Midbrain (tissue), 1 donor: ENCODE measurements at regions not wholly inside any gene's neighbourhood (a gene's known extent, or its start where the extent isn't known, plus 50 kb on each side); places are given as distances from the start of the nearest gene placed in this dataset.

Source experiments
- DNase-seq: peaks from one replicate; lab custom pipeline; 2025; lab: John Stamatoyannopoulos, UW

DNA sequence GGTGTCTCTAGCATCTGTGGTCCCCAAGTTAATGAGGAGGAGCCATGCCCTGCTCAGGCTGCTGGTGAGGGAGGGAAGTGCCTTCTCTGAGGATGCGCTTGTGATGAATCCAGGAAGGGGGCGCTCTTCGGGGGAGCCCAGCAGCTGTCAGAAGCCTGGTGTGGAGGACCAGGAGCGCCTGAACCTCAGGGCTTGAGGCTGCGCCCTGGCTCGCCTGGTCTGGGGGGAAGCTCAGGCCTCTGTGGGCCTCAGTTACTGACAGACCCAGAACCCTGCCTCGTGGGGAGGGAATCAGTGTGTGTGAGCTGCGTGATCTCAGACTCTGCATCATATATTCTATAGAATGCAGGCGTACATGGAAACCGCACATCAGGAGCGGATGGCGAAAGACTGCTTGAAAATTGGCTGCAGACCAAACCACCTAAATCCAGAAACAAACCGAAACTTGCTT is 126.1 kb downstream of the SEC14L1 start:
- DNase-seq, result no peak

- no peak for DNase-seq
Observed at GRCh38 chr17:77269696-77270681, 129.2 kb downstream of the SEC14L1 start.

- no peak for DNase-seq
Observed at GRCh38 chr17:77271411-77271810, 130.6 kb downstream of the SEC14L1 start.

DNA sequence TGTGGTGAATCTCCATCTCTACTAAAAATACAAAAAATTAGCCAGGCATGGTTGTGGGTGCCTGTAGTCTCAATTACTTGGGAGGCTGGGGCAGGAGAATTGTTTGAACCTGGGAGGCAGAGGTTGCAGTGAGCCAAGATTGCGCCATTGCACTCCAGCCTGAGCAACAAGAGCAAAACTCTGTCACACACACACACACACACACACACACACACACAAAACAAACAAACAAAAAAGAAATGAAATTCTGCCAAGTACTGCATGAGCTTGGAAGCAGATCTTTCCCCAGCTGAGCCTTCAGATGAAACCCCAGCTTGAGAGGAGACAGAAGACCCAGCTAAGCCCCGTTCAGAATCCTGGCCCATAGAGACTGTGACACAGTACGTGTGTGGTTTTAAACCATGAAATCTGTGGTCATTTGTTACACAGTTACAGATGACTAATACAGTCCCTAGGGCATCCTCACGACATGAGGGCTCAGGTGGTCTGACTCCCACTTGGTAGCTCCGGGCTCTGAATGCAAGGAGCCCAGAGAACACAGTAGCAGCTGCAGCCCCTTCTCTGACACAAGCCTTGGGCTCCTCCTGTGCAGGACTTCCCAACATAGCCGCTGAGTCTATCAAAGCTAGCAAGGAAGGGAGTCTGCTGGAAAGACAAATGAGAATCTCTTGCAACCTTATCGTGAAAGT is 132.8 kb downstream of the SEC14L1 start:
- DNase-seq, result no peak

- no peak for DNase-seq
Observed at GRCh38 chr17:77274096-77274845, 133.5 kb downstream of the SEC14L1 start.

GRCh38 chr17:77279448-77280303 is 138.9 kb downstream of the SEC14L1 start:
- no peak for DNase-seq

DNA sequence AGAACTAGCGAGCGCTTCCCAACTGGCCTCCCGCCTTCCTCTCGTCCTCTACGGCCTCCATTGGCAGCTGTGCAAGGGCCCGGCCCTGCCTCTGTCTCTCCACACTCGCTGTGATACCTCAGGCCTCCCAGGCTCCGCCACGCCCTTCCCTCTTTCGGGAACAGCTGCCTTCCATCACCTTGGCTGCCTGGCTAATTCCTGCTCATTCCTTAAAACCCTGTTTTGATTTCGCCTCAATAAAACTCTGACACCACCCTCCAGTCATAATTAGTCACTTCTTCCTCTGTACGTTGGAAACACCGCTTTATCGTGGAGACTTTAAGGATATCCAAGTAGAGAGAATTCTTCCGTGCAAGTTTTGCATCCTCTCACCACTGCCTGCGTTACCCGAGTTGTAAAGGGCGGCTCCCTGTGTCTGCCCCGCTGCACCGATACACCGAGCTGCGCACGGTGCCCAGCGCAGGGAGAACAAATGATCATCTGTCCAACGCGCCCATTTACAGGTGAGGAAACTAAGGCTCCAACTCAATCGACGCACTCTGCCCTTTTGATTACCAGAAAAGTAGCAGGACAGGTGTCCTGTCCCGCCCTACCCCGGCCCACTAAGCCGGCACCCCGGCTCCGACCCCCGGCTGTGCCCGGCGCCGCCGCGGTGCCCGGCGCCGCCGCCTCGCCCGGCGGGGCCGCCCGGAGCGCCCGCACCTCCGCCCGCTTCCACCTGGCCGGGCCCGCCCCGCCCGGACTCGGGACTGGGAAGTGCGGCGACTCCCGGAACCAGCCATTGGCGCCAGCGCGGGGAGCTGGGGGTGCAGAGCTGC is 139.7 kb downstream of the SEC14L1 start:
- no peak for DNase-seq

GRCh38 chr17:77281122-77281903 is 140.5 kb downstream of the SEC14L1 start:
- no peak for DNase-seq

GRCh38 chr17:77281904-77282367 is 141.2 kb downstream of the SEC14L1 start:
- no peak for DNase-seq

- no peak for DNase-seq
Observed at GRCh38 chr17:77282524-77283515, 142.1 kb downstream of the SEC14L1 start.

- no peak for DNase-seq
Observed at GRCh38 chr17:77284023-77284617, 143.4 kb downstream of the SEC14L1 start.

- DNase-seq, result no peak
Observed at GRCh38 chr17:77285594-77286390, 145.0 kb downstream of the SEC14L1 start.

DNA sequence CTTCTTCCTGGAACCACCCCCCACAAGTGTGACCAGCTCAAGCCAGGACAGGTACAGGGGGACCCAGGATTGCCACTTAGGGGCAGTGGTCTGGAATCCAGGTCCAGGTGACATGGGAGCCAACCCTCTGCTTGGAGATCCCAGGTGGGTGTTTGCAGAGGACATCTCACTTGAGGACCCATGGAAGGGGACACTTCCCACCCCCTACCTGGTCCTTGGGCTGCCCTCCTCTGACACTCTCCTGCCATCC is 145.5 kb downstream of the SEC14L1 start:
- no peak for DNase-seq

- no peak for DNase-seq
Observed at GRCh38 chr17:77286641-77287431, 146.1 kb downstream of the SEC14L1 start.

DNA sequence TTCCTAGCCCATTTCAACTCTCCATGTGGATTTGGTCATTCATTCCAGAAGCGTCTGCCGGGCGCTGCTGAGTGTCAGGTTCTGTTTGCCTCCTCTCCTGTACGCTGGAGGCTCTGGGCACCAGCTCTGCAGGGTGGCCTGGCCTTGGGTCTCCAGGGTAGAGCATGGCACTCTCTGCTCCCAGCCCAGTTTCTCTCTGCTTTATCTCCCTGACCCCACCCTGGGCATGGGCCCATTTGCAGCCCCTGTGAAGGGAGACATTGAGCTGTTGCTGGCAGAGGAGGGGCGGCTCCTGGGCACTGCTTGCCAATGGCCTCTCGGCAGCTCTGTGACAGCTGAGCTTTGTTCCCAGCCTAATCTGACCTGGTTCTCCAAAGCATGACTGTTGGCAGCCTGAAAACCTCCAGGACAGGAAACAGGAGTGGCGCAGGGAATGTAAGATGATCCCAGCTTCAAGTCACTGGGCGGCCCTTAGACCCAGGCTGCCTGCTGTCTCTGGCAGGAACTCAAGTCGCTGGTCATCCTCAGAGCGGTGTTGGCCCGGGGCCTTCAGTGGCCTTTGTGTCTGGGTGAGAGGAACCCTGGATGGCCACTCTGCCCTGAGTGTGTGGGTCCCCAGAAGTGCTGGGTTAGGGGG is 146.8 kb downstream of the SEC14L1 start:
- no peak for DNase-seq

GRCh38 chr17:77288115-77288619 is 147.4 kb downstream of the SEC14L1 start:
- DNase-seq, result no peak
